ENCODE measurements at regions not wholly inside any gene's neighbourhood (a gene's known extent, or its start where the extent isn't known, plus 50 kb on each side); places are given as distances from the start of the nearest gene placed in this dataset.

- Histone ChIP-seq H3K9me3 (ENCODE audit: insufficient read depth, low read depth, low read length) (no peaks in the 10 kb centered on the region), H3K4me1 (ENCODE audit: insufficient read depth, low read length, poor library complexity, severe bottlenecking) (no peaks in the 10 kb centered on the region), H2AFZ (ENCODE audit: low read length) (no peak overlapping the region), H3K4me2 (ENCODE audit: low read depth, low read length, poor library complexity, severe bottlenecking) (no peak overlapping the region), H3K27me3 (ENCODE audit: insufficient read depth, low read length, poor library complexity, severe bottlenecking) (no peaks in the 10 kb centered on the region), H3K9ac (ENCODE audit: low read depth, low read length, poor library complexity, severe bottlenecking) (no peak overlapping the region), H3F3A (ENCODE audit: low read depth) (no peaks in the 10 kb centered on the region), H3K36me3 (ENCODE audit: insufficient read depth, low read length) (no peaks in the 10 kb centered on the region), H3K4me3 (ENCODE audit: low read length, poor library complexity, severe bottlenecking) (no peak overlapping the region), H3K9me2 (replicated peaks; ENCODE audit: low read depth, low read length) (no peaks in the 10 kb centered on the region), H3K79me2 (ENCODE audit: insufficient read depth, low read length) (no peaks in the 10 kb centered on the region), H4K20me1 (ENCODE audit: insufficient read depth, low read length, poor library complexity, severe bottlenecking) (no peaks in the 10 kb centered on the region)
- TF ChIP-seq CTCF (conservative IDR thresholded peaks at IDR 0.05; ENCODE audit: low read length) = no peak
- TF ChIP-seq EZH2phosphoT487 (IDR thresholded peaks at IDR 0.05; ENCODE audit: borderline replicate concordance) = no peak
These were observed 71.5 kb upstream of the TNIK start for GRCh38 chr3:171531716-171532115.

- H3K4me1 ChIP-seq (ENCODE audit: insufficient read depth, low read length, poor library complexity, severe bottlenecking) = no peaks in the 10 kb centered on the region
- no peaks in the 10 kb centered on the region for H3K27me3 ChIP-seq (ENCODE audit: insufficient read depth, low read length, poor library complexity, severe bottlenecking)
- no peaks in the 10 kb centered on the region for H3K9me3 ChIP-seq (ENCODE audit: insufficient read depth, low read depth, low read length)
- H3K4me3 ChIP-seq (ENCODE audit: low read length, poor library complexity, severe bottlenecking) = no peak overlapping the region
- no peak overlapping the region for H3K4me2 ChIP-seq (ENCODE audit: low read depth, low read length, poor library complexity, severe bottlenecking)
- H3K79me2 ChIP-seq (ENCODE audit: insufficient read depth, low read length) = no peaks in the 10 kb centered on the region
- H3F3A ChIP-seq (ENCODE audit: low read depth) = no peaks in the 10 kb centered on the region
- TF ChIP-seq EZH2phosphoT487 (IDR thresholded peaks at IDR 0.05; ENCODE audit: borderline replicate concordance) (no peak), CTCF (conservative IDR thresholded peaks at IDR 0.05; ENCODE audit: low read length) (no peak)
- no peaks in the 10 kb centered on the region for H3K9me2 ChIP-seq (replicated peaks; ENCODE audit: low read depth, low read length)
- H4K20me1 ChIP-seq (ENCODE audit: insufficient read depth, low read length, poor library complexity, severe bottlenecking) = no peaks in the 10 kb centered on the region
- H2AFZ ChIP-seq (ENCODE audit: low read length) = no peak overlapping the region
- no peaks in the 10 kb centered on the region for H3K36me3 ChIP-seq (ENCODE audit: insufficient read depth, low read length)
- no peak overlapping the region for H3K9ac ChIP-seq (ENCODE audit: low read depth, low read length, poor library complexity, severe bottlenecking)
These were observed 67.9 kb upstream of the TNIK start for GRCh38 chr3:171528102-171528501.

GRCh38 chr3:171526869-171527268, 66.7 kb upstream of the TNIK start:
- H3K4me1 ChIP-seq (ENCODE audit: insufficient read depth, low read length, poor library complexity, severe bottlenecking) = no peaks in the 10 kb centered on the region
- no peaks in the 10 kb centered on the region for H3F3A ChIP-seq (ENCODE audit: low read depth)
- no peaks in the 10 kb centered on the region for H3K27me3 ChIP-seq (ENCODE audit: insufficient read depth, low read length, poor library complexity, severe bottlenecking)
- no peak overlapping the region for H3K4me2 ChIP-seq (ENCODE audit: low read depth, low read length, poor library complexity, severe bottlenecking)
- H2AFZ ChIP-seq (ENCODE audit: low read length) = no peak overlapping the region
- H3K36me3 ChIP-seq (ENCODE audit: insufficient read depth, low read length) = no peaks in the 10 kb centered on the region
- H3K4me3 ChIP-seq (ENCODE audit: low read length, poor library complexity, severe bottlenecking) = no peak overlapping the region
- TF ChIP-seq EZH2phosphoT487 (IDR thresholded peaks at IDR 0.05; ENCODE audit: borderline replicate concordance) = no peak
- TF ChIP-seq CTCF (conservative IDR thresholded peaks at IDR 0.05; ENCODE audit: low read length) = no peak
- no peaks in the 10 kb centered on the region for H4K20me1 ChIP-seq (ENCODE audit: insufficient read depth, low read length, poor library complexity, severe bottlenecking)
- H3K9me2 ChIP-seq (replicated peaks; ENCODE audit: low read depth, low read length) = no peaks in the 10 kb centered on the region
- H3K9ac ChIP-seq (ENCODE audit: low read depth, low read length, poor library complexity, severe bottlenecking) = no peak overlapping the region
- H3K9me3 ChIP-seq (ENCODE audit: insufficient read depth, low read depth, low read length) = no peaks in the 10 kb centered on the region
- H3K79me2 ChIP-seq (ENCODE audit: insufficient read depth, low read length) = no peaks in the 10 kb centered on the region

Measured in Loucy (cell line).